Psoas muscle (tissue), 7 donors: ENCODE measurements at regions not wholly inside any gene's neighbourhood (a gene's known extent, or its start where the extent isn't known, plus 50 kb on each side); places are given as distances from the start of the nearest gene placed in this dataset.

Source experiments
- ATAC-seq, 4 donors: fragments of 200-7000 bp; cut with Tn5 transposase; one replicate each; pipeline ENCODE4 v1.9.1; 2020; ENCODE audit warnings: moderate library complexity in 3 of 4, mild to moderate bottlenecking in 2 of 4
- DNase-seq, 2 donors: peaks; one replicate each; pipeline ENCODE4 v3.0.0-alpha.2; 2020
- H3K27ac ChIP-seq: fragments of 200-600 bp; one replicate; pipeline ENCODE4 v1.8.0; 2022
- H3K27me3 ChIP-seq, 3 donors: fragments of 200-600 bp in 1 of 3; one replicate each; pipeline versions ENCODE4 v1.6.1 to v1.8.0; 2013 to 2022; ENCODE audit warnings: low read length in 2 of 3, mild to moderate bottlenecking in 2 of 3, moderate library complexity in 1 of 3; ENCODE audit not compliant: insufficient read depth in 3 of 3
- H3K36me3 ChIP-seq, 2 donors: fragments of 200-600 bp in 1 of 2; one replicate each; pipeline versions ENCODE4 v1.6.1 to v1.8.0; 2013 to 2022; ENCODE audit warnings: low read depth in 1 of 2, mild to moderate bottlenecking in 1 of 2, moderate library complexity in 1 of 2; ENCODE audit not compliant: insufficient read depth in 1 of 2
- H3K4me1 ChIP-seq: fragments of 200-600 bp; one replicate; pipeline ENCODE4 v1.8.0; 2022
- H3K4me3 ChIP-seq: fragments of 200-600 bp; one replicate; pipeline ENCODE4 v1.8.0; 2022; ENCODE audit warnings: mild to moderate bottlenecking
- H3K9me3 ChIP-seq: fragments of 200-600 bp; one replicate; pipeline ENCODE4 v1.8.0; 2022
- WGBS, 3 donors: extraction: QIAGEN DNeasy Blood & Tissue Kit; methylation state at CpG; one replicate each; pipeline versions ENCODE4 v1.1.6 to v1.1.7; 2013; 5-methylcytosine and 5-hydroxymethylcytosine counted together
- intact Hi-C, 2 donors: fragments of 100-400 bp; cut with DNase I; formaldehyde crosslinking; loops; one replicate each; pipeline versions ENCODE4 v1.11.0 to v1.14.2; 2022
- TF ChIP-seq, protein P1 (sequence below): fragments of 200-600 bp; IDR thresholded peaks from one replicate; pipeline ENCODE4 v1.8.0; 2022; ENCODE audit warnings: antibody characterized with exemption
- donor health status: healthy with polysubstance abuse.
- donor health status: DM: no; HTN: no; CAD: no; lungs with moderate emphysema.
- donor health status: Bipolar disorder and iron deficiency.
- donor health status: healthy.
- donor health status: DM: yes; HTN: yes; CAD: no.
- donor health status: DM: no; HTN: no; CAD: no.
- donor health status: DM: yes; HTN: yes; CAD: no.

DNA sequence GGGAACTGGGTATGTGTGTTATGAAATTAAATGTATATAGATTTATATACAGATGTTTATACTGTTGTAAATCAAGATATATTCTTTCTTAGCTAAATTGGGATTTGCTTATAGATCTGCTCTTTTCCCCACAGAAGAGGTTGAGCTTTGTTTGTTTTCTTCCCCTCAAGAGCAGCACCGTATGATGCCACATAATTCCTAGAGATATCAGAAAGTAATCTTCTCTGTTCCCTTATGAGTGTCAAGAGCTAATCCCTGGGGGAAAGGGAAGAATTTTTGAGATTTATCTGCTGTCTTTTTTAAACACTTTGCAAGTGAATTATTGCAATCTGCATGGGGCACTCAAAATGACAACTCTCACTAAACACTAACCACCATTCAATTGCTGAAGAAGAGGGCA is 68.7 kb upstream of the SP4 start:
- TF ChIP-seq, protein P1, sequence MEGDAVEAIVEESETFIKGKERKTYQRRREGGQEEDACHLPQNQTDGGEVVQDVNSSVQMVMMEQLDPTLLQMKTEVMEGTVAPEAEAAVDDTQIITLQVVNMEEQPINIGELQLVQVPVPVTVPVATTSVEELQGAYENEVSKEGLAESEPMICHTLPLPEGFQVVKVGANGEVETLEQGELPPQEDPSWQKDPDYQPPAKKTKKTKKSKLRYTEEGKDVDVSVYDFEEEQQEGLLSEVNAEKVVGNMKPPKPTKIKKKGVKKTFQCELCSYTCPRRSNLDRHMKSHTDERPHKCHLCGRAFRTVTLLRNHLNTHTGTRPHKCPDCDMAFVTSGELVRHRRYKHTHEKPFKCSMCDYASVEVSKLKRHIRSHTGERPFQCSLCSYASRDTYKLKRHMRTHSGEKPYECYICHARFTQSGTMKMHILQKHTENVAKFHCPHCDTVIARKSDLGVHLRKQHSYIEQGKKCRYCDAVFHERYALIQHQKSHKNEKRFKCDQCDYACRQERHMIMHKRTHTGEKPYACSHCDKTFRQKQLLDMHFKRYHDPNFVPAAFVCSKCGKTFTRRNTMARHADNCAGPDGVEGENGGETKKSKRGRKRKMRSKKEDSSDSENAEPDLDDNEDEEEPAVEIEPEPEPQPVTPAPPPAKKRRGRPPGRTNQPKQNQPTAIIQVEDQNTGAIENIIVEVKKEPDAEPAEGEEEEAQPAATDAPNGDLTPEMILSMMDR = no peak
- no peak overlapping the region for H3K4me3 ChIP-seq
- 67 to 79% (median 70%) methylated on average over 1 of the region's 1 CpG for WGBS, 3 donors
- H3K27me3 ChIP-seq = peaks cover 0 to 3% (median 0%) of the 10 kb centered on the region in 3 donors
- intact Hi-C loops = no loop called here
- no peak for ATAC-seq
- DNase-seq = no peak
- H3K36me3 ChIP-seq = no peaks in the 10 kb centered on the region
- no peaks in the 10 kb centered on the region for H3K9me3 ChIP-seq
- H3K4me1 ChIP-seq = no peaks in the 10 kb centered on the region
- no peak overlapping the region for H3K27ac ChIP-seq

- H3K27me3 ChIP-seq = peaks cover 0 to 3% (median 0%) of the 10 kb centered on the region in 3 donors
- no peaks in the 10 kb centered on the region for H3K36me3 ChIP-seq
- intact Hi-C loops = no loop called here
- TF ChIP-seq, protein P1 = no peak
- H3K27ac ChIP-seq = no peak overlapping the region
- H3K4me3 ChIP-seq = no peak overlapping the region
- WGBS, 3 donors = 63 to 80% (median 73%) methylated on average over 5 of the region's 5 CpGs
- DNase-seq = no peak
- H3K9me3 ChIP-seq = no peaks in the 10 kb centered on the region
- ATAC-seq = no peak
- H3K4me1 ChIP-seq = no peaks in the 10 kb centered on the region
These were observed 66.3 kb upstream of the SP4 start for GRCh38 chr7:21361413-21362125.

DNA sequence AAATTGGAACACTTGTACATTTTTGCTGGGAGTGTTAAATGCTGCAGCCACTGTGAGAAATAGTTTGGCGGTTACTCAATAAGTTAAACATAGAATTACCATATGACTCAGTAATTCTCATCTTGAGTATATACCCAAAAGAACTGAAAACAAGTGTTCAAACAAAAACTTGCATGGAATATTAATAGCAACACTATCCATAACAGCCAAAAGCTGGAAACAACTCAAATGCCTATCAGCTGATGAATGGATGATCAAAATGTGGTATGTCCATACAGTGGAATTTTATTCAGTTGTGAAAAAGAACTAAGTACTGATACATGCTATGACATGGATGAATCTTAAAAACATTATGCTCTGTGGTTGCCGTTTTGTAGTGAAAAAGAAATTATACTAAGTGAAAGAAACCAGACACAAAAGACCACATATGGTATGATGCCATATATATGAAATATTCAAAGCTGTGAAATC is 63.0 kb upstream of the SP4 start:
- Histone ChIP-seq H3K27me3 (no peaks in the 10 kb centered on the region), H3K9me3 (no peaks in the 10 kb centered on the region), H3K4me1 (no peaks in the 10 kb centered on the region), H3K27ac (no peak overlapping the region), H3K36me3 (no peaks in the 10 kb centered on the region), H3K4me3 (no peak overlapping the region)
- ATAC-seq = no peak
- no peak for DNase-seq
- intact Hi-C loops = no loop called here
- 91 to 96% (median 91%) methylated on average over 2 of the region's 2 CpGs for WGBS, 3 donors
- TF ChIP-seq, protein P1 = no peak

DNA sequence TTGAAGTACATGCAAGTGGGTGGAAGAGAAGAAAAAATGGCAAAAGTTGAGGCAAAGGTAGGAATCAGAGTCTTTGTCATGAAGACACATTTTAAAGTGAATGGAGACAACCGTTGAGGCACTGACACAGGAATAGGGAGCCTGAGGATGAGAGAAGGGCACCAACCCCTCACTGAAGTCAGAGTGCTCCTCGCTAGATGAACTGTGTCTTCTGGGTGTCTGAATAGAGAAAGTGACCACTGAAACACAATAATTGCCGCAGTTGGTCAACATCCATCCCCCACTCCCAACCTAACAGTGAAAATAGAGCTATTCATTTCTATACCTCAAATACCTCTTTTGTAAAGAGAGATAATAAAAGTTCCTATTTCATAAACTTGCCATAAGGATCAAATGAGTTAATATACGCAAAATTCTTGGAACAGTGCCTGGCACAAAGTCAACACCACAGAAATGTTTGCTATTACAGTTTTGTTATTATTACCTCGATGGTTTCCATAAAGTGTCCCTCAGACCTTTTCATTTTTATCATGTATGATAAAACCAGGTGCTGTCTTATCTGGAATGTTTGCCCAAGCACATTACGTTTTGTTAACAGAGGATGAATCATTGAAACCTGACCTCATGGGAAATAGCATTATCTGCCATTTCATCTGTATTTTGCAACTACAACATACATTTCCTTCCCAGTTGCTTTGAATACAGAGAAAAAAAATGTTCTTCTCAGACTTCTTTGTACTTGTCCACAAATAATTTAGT is 61.8 kb upstream of the SP4 start:
- no peak for ATAC-seq
- intact Hi-C loops = no loop called here
- Histone ChIP-seq H3K27ac (no peak overlapping the region), H3K4me1 (no peaks in the 10 kb centered on the region), H3K36me3 (no peaks in the 10 kb centered on the region), H3K27me3 (no peaks in the 10 kb centered on the region), H3K9me3 (no peaks in the 10 kb centered on the region), H3K4me3 (no peak overlapping the region)
- TF ChIP-seq, protein P1 = no peak
- DNase-seq = no peak
- 66 to 76% (median 72%) methylated on average over 6 of the region's 6 CpGs for WGBS, 3 donors
